HT1080 (cell line): ENCODE measurements at regions not wholly inside any gene's neighbourhood (a gene's known extent, or its start where the extent isn't known, plus 50 kb on each side); places are given as distances from the start of the nearest gene placed in this dataset.

ENCODE experiments used
- DNase-seq: peaks from one replicate; pipeline ENCODE4 v3.0.0-alpha.2; 2015; ENCODE audit warnings: low read depth

GRCh38 chr10:132467464-132468149 lies 70.0 kb upstream of the INPP5A start:
- DNase-seq = no peak

- DNase-seq = no peak
These were observed 69.4 kb upstream of the INPP5A start for GRCh38 chr10:132468216-132468615.

GRCh38 chr10:132468651-132469050 lies 68.9 kb upstream of the INPP5A start:
- DNase-seq = no peak

- DNase-seq = no peak
These were observed 68.2 kb upstream of the INPP5A start for GRCh38 chr10:132469197-132469884.

GRCh38 chr10:132470410-132471124 lies 67.0 kb upstream of the INPP5A start:
- no peak for DNase-seq

GRCh38 chr10:132471125-132471451 lies 66.5 kb upstream of the INPP5A start:
- DNase-seq = no peak

GRCh38 chr10:132471484-132471883 lies 66.1 kb upstream of the INPP5A start:
- DNase-seq = no peak

- no peak for DNase-seq
These were observed 62.5 kb upstream of the INPP5A start for GRCh38 chr10:132475086-132475485.

GRCh38 chr10:132476146-132477065 lies 61.2 kb upstream of the INPP5A start:
- DNase-seq = no peak

- no peak for DNase-seq
These were observed 60.6 kb upstream of the INPP5A start for GRCh38 chr10:132477066-132477397.

- DNase-seq = no peak
These were observed 59.9 kb upstream of the INPP5A start for GRCh38 chr10:132477398-132478340.

GRCh38 chr10:132478341-132479023 lies 59.1 kb upstream of the INPP5A start:
- DNase-seq = no peak

- no peak for DNase-seq
These were observed 58.5 kb upstream of the INPP5A start for GRCh38 chr10:132479024-132479602.

- no peak for DNase-seq
These were observed 57.9 kb upstream of the INPP5A start for GRCh38 chr10:132479603-132480221.

GRCh38 chr10:132480356-132480755 lies 57.2 kb upstream of the INPP5A start:
- DNase-seq = peak; percentile 59

GRCh38 chr10:132481690-132482089 lies 55.9 kb upstream of the INPP5A start:
- no peak for DNase-seq

GRCh38 chr10:132482090-132482800 lies 55.3 kb upstream of the INPP5A start:
- DNase-seq = peak; percentile 78

GRCh38 chr10:132483394-132483793 lies 54.2 kb upstream of the INPP5A start:
- no peak for DNase-seq
